HG03060 (cell line): ENCODE measurements at regions not wholly inside any gene's neighbourhood (a gene's known extent, or its start where the extent isn't known, plus 50 kb on each side); places are given as distances from the start of the nearest gene placed in this dataset.
"Not testable (repeated sequence)": the region's sequence is repeated elsewhere in the genome, so short reads cannot be mapped to it uniquely, and the experiment has no call there.

Experiments
- ATAC-seq: cut with Tn5 transposase; IDR thresholded peaks from one replicate; pipeline ENCODE4 v1.9.1; 2021; ENCODE audit warnings: low read depth, moderate number of reproducible peaks; ENCODE audit not compliant: unreplicated experiment

DNA sequence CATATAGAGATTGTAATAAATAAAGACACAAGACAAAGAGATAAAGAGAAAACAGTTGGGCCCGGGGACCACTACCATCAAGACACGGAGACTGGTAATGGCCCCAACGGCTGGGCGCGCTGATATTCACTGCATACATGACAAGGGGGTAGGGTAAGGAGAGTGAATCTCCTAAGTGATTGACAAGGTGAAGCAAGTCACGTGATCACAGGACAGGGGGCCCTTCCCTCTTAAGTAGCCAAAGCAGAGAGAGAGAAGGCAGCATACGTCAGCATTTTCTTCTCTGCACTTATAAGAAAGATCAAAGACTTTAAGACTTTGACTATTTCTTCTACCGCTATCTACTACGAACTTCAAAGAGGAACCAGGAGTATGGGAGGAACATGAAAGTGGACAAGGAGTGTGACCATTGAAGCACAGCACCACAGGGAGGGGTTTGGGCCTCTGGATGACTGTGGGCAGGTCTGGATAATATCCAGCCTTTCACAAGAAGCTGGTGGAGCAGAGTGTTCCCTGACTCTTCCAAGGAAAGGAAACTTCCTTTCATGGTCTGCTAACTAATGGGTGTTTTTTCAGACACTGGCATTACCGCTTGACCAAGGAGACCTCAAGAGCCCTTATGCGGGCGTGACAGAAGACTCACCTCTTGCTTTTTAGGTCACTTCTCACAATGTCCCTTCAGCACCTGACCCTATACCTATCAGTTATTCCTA lies 75.6 kb downstream of the MRPL39 start:
- not testable (repeated sequence) for ATAC-seq

DNA sequence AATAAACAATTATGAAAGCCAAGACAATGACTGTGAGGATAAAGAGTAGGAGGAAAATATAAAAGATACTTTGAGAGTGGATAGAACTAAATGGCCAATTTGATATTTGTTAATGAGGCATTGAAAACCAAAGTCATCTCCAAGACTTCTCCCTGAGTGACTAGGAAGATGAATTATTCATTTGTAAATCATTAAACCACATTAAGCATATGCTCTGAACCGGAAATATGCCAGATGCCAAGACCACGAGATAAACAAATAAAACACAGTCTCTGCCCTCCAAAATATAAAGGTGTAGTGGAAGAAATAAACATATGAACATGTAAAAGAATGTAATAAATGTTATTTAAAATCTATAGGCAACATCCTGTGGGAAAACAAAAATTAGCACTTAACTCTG lies 78.8 kb downstream of the MRPL39 start:
- no peak for ATAC-seq

DNA sequence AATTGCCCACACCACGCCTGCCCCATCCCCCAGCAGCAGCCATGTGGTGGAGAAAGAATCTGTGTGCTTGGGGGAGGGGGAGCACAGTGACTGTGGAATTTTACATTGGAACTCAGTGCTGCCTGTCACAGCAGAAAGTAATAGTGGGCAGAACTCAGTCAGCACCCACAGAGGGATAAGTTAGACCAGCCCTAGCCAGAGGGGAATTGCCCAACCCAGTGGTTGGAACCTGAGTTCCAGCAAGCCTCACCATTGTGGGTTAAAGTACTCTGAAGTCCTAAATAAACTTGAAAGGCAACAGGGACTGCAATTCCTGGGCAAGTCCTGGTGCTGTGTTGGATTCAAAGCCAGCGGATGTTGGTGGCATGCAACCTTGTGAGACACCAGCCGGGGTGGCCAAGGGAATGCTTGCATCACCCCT lies 88.8 kb downstream of the MRPL39 start:
- no peak for ATAC-seq

DNA sequence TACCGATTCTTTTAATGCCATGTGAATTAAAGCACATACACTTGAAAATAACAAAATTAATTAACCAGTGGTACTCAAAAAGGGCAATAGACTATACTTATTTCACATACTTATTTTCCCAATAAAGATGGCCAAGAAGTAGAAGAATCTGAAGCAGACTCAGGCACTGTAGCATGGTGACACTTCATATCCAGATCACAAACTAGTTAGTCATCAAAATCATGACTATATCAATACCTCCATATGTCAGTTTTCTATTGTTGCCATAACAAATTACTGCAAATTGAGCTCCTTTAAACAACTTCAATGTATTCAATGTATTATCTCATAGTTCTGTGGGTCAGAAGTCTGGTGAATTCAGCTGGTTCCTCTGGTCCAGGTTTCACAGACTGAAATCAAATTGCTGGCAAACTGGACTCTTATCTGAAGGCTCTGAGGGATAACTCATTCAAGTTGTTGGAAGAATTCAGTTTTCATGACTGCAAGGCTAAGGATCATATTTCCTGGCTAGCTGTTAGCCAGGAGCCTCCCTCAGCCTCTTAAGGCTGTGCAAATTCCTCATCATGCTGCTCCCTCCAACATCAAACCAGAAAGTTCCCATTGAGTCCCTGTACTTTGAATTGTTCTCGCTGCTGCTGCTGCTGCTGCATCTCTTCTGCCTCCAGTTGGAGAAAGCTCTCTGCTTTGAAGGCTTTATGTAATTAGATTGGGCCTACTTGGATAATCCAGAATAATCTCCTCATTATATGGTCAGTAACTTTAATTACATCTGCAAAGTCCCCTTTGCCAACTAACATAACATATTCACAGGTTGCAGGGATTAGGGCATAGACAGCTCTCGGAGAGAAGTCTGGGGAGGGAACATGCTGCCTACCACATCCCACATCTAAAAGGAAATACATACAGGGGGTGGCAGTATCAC lies 91.5 kb downstream of the MRPL39 start:
- no peak for ATAC-seq

DNA sequence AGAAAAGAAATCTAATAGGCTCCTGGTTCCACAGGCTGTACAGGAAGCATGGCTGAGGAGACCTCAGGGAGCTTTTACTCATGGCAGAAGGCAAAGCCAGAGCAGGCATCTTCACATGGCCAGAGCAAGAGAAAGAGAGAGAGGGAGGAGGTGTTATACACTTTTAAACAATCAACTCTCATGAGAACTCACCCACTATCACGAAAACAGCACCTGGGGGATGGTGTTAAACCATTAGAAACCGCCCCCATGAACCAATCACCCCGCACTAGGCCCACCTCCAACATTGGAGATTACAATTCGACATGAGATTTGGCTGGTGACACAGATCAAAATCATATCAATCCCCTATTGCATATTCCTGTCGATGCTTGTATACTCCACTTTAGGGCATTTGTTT lies 93.5 kb downstream of the MRPL39 start:
- ATAC-seq, result no peak

DNA sequence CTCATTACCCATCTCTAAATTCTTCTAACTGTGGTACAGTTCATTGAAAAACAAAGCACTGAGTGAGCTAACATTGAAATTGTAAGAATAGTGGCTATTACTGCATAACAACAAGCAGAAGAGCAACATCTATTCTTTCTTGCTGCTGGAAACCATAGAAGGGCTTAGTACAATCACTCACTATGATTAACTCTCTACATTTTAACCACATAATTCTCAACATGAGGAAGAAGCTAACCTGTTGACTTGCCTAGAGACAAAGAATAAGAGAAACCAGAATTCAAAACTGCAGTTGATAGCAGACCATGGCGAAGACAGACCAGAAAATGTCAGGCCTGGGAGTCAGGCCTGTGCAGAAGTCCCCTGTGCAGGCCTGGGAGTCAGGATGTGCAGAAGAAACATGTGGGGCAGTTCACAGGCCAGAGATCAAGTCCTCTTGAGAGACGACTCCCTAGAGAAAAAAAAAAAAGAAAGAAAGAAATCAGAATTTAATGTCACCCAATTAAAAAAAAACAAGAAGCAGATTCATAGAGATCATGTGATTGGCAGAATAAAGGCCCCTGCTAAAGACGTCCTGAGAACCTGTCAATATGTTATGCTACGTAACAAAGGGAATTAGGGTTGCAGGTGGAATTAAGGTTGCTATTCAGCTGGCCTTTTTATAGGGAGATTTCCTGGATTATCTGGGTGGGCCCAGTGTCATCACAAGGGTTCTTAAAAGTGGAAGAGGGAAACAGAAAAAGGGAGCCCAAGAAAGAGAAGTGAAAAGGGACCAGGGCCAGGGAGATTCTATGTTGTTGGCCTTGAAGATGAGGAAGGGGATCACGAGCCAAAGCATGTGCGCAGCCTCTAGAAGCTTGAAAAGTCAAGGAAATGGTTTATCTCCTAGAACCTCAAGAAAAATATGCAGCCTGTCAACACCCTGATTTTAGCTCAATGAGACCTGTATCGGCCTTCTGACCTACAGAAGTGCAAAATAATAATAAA lies 94.9 kb downstream of the MRPL39 start:
- no peak for ATAC-seq

DNA sequence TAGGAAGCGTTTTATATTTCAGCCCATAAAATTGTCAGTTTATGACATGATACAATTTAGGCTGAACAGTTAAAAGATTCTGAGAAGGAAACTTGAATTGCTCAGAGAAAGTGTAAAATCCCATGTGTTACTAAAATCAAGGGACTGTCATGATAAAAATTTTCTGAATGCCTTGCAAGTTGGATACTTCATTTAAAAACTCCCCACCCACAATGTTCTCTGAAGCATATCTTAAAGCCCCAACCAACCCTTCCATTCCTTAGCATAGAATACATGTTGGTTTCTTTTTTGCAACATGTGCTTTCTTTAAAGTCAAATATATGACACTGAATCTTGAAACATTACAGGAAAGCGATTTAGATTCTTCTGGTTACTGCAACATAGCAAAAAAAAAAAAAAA lies 97.4 kb downstream of the MRPL39 start:
- ATAC-seq, result peak; percentile 45

DNA sequence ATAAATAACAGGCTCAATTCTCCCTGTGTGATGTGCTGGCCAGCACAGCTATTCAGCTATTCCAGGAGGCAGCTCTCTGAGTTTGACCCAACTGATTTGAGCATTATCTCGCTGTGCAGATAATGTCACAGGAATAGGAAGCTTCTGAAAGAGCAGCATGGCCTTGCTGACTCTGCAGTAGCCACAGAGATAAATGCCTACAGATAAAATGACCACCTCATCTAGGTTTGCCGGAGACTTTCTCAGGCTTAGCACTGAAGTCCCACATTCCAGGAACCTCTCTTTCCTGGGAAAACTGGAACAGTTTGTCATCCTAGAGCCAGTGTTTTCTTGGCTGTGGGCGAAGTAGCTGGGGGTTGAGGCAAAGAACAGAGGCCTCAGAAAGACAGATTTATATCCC lies 98.9 kb downstream of the MRPL39 start:
- no peak for ATAC-seq

DNA sequence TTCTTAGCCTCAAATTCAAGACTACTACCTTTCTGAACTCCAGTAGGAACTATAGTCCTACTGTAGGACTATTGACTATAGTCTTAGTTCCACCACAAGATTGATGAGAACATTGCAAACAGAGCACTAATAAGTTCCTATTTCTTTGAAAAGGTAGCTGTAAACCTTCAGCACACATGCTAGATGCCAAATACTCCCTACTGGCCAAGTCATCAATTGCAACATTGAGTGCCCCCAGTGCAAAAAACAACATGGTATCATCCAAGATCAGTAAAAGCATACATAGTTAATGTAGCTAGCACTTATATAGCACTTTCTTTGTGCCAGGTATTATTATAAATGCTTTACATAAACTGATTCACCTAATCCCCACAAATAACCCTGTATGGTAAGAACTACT lies 99.8 kb downstream of the MRPL39 start:
- ATAC-seq, result no peak

DNA sequence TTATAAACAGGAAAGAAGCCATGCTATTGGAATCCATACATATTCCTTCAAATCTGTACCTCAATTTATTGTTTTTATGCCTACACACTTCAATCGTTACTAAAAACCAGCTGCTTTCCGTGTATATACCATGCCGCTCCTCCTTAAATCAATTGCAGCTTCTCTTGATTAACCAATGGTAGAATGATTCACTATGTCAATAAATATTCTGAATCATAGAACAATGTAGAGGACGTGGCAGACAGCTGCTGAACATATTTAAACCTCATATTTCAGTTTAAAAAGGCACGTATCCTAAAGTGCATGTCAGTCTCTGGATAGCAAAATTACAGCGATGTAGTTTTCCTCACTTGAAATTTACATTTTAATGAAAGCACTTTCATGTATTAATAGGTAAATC lies 100.4 kb downstream of the MRPL39 start:
- no peak for ATAC-seq

DNA sequence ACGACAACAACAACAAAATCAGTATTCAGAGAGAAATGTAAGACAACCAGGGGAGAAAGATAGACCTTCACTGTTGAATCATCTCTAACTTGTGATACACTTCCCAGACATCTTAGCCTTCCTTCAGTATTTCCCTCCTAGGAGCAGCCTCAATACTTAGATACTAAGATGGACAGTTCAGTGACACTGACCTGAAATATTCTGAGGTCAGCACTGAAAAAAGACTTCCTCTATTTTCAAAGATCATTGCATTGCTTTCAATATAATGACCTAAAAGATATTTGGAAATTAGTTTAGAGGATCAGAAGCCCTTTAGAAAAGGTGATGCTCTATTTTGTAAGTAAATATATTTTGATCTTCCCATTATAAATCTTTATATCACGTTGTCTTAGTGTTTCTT lies 101.0 kb downstream of the MRPL39 start:
- ATAC-seq, result no peak

DNA sequence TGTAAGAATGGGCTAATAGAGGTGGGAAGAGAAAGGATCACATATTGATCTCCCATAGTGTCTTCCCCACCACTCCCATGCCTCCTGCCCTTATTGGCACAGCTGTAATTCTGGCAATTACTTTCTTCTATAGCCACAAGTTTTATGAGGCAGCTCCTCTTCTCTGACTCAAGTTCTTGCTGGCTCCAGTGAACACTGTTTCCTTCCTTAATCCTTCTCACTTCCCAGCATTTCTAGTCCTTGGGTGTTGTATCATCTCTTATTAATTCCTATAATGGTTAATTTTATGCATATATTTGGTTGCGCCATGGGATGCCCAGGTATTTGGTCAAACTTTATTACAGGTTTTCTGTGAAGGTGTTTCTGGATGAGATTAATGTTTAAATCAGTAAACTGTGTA lies 103.3 kb downstream of the MRPL39 start:
- no peak for ATAC-seq

DNA sequence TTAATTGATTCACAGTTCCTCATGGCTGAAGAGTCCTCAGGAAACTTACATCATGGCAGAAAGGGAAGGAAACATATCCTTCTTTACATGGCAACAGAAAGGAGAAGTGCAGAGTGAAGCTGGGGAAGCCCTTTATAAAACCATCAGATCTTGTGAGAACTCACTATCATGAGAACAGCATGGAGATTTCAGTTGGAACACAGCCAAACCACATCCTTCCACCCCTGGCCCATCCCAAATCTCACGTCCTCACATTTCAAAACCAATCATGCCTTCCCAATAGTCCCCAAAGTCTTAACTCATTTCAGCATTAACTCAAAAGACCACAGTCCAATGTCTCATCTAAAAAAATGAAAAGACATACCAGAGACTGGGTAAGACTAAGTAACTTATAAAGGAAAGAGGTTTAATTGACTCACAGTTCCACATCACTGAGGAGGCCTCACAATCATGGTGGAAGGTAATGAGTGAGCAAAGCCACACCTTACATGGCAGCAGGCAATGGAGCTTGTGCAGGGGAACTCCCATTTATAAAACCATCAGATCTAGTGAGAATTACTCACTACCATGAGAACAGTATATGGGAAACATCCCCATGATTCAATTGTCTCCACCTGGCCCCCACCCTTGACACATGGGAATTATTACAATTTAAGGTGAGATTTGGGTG lies 105.2 kb downstream of the MRPL39 start:
- peak; percentile 54 for ATAC-seq

DNA sequence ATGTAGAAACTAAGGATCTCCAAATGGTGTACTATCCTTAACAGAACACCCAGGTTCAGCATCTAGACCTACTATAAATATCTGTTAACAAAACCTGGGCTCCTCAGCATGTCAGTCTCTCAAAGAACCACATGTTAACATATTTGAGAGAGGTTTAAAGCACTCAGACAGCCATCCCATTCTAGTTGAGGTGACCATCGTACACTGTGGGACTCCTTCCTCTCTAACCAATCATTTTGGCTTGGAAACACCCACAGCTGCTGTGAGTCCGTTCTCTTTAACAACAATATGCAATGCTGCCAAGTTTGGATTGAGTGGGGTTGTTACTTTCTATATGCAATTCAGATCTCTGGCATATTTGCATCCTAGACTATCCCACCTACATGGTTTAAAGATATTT lies 105.8 kb downstream of the MRPL39 start:
- no peak for ATAC-seq

DNA sequence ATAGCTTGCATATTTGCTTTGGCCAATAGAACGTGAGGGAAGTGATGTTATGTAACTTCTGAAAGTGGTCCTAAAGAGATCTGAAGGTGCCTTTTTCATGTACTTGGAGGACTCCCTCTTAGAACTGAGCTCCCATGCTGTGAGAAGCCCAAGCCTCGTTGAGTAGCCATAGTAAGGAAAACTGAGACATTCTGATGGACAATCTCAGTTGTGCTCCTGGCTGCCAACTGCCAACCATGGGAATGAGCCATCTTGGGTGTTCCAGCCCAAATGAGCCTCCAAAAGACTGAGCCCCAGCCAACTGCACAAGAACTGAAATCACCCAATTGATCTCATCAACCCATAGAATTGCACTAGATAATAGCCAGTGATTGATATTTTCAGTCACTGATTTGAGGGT lies 106.7 kb downstream of the MRPL39 start:
- no peak for ATAC-seq

DNA sequence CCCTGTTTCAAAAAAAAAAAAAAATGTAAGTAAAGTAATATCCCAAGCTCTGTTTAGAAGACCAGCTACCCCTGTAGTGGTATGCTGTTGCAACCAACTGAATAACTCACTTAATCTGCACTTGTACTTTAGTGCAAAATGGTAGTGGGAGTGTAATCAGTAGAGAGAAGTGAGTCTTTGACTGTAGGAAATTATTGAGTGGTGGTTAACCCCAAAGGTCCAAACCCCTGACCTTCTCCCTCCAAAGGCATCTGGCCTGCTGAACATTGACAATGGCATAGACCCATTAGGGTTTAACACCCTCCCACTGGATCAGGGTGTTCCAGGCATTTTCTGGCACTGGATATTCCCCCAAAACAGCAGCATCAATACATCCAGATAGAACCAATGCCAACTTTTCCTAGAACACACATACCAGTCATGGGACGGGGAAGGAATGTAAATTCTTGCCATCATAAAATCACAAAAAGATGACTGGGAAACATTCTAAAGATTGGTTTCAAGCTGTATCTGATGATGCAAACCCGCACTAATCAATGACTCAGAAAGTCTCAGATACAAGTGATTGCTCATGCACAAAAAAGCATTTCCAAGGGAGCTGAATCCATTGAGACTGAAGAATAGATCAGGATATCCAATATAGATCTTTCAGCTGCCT lies 110.3 kb downstream of the MRPL39 start:
- ATAC-seq, result no peak

DNA sequence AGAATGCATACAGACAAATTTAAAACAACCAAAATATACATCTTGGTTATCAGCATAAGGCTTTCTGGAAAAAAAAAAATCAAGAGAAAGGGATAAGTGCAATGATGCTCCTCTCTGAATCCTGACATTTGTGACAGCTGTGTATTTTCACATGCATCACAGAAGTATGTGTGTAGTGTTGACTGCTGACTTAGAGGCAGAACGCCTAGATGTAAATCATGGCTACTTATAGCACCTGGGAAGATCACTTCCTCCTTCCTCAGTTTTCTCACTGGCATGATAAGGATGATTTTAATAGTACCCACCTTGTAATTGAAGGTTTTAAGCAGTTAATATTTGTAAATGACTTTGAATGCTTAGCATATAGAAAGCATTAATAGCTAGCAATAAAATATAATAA lies 112.5 kb downstream of the MRPL39 start:
- ATAC-seq, result no peak

DNA sequence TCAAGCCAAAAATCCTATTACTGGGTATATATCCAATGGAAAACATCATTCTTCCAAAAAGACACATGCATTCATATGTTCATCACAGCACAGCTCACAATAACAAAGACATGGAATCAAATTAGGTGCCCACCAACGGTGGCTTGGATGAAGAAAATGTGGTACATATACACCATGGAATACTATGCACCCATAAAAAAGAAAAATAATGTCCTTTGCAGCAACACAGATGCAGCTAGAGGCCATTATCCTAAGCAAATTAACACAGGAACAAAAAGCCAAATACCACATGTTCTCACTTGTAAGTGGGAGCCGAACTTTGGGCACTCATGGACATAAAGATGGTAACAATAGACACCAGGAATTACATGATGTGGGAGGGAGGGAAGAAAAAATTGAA lies 113.6 kb downstream of the MRPL39 start:
- no peak for ATAC-seq

DNA sequence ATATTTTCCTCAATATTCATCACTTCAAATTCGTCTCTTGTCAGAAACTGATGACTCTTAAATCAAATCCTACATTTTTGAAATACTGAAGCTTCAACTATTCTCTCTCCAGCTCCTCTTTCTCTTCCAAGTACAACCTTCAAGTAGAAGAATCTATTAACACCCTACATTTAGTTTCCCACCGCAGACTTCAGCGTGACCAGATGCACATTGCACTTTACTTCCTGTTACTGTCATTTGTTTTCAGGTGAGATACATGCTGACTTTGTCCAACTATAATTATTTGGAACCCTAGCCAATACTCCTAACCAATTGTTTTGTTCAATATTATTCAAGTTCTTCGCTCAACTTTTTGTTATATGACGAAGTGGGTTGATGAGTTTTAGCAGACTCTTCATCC lies 116.0 kb downstream of the MRPL39 start:
- no peak for ATAC-seq

DNA sequence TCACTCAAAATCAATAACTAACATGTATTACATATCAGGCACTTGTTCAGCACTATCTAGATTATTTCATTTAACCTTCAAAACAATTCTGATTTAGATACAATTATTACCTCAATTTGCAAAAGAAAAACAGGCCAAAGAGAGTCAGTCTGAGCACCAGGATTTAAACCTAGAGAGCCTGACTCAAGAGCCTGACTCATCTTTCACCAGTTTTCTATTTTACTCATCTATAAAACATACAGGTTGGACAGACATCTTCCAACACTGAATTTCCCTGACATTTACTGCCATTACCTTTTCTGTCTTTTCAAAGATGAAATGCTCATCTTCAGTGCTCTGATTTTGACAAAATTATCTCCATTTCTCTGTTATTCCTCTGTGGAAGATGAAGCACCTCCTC lies 116.5 kb downstream of the MRPL39 start:
- no peak for ATAC-seq
